ENCODE measurements at regions not wholly inside any gene's neighbourhood (a gene's known extent, or its start where the extent isn't known, plus 50 kb on each side); places are given as distances from the start of the nearest gene placed in this dataset.
"Not testable (repeated sequence)": the region's sequence is repeated elsewhere in the genome, so short reads cannot be mapped to it uniquely, and the experiment has no call there.

DNA sequence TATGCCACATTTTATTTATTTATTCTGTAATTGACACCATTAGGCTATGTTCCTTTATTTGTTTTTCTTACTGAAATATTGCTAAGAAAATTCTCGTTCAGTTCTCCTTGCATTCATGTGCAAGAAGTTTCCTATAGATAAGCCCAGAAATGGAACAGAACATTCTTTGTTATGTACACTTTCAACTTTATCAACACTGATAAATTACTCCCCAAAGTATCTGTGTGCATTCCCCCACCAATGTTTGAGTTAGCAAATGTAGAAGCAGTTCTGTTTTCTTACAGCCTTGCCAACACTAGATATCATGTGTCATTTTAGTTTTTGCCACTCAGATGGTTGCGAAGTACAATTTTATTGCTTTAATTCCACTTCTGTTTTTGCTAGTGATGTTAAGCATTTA lies 166.4 kb upstream of the NPY2R start:
- DNase-seq (ENCODE audit: low read depth in 1 of 2, low spot score in 1 of 2) (no peak), ATAC-seq (no peak), FAIRE-seq (no peak)
- ChIA-PET CTCF (no interaction called here), POLR2A (no interaction called here)
- no peaks in the 10 kb centered on the region for H3K9me3 ChIP-seq
- 42% methylated on average over 2 of the region's 2 CpGs for WGBS (ENCODE audit: missing lambda C conversion rate)
- no peak for TF ChIP-seq ESRRA (IDR thresholded peaks at IDR 0.05; ENCODE audit: borderline replicate concordance, low read length)
- TF ChIP-seq MYC (IDR thresholded peaks at IDR 0.05; ENCODE audit: borderline replicate concordance, low read length): no peak
- TF ChIP-seq, protein P1, sequence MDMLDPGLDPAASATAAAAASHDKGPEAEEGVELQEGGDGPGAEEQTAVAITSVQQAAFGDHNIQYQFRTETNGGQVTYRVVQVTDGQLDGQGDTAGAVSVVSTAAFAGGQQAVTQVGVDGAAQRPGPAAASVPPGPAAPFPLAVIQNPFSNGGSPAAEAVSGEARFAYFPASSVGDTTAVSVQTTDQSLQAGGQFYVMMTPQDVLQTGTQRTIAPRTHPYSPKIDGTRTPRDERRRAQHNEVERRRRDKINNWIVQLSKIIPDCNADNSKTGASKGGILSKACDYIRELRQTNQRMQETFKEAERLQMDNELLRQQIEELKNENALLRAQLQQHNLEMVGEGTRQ (IDR thresholded peaks at IDR 0.05): no peak
- TF ChIP-seq ZNF302 (CRISPR knock-in tag; IDR thresholded peaks at IDR 0.05): no peak
- H3K4me3 ChIP-seq: no peak overlapping the region
- H3K27ac ChIP-seq: no peak overlapping the region
- H3K4me1 ChIP-seq: no peaks in the 10 kb centered on the region
- H3K4me2 ChIP-seq: no peak overlapping the region

DNA sequence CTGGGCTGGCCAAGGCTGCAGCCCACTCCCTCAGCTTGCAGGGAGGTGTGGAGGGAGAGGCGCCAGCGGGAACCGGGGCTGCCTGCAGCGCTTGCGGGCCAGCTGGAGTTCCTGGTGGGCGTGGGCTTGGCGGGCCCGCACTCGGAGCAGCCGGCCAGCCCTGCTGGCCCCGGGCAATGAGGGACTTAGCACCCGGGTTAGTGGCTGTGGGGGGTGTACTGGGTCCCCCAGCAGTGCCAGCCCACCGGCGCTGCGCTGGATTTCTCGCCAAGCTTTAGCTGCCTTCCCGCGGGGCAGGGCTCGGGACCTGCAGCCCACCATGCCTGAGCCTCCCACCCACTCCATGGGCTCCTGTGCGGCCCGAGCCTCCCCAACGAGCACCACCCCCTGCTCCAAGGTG lies 164.2 kb upstream of the NPY2R start:
- CTCF ChIA-PET, FAIRE-seq: not testable (repeated sequence)
- WGBS (ENCODE audit: missing lambda C conversion rate): no CpG with 5 or more reads among the region's 22 CpGs

GRCh38 chr4:155047755-155048154 lies 160.7 kb upstream of the NPY2R start:
- POLR2A ChIA-PET: no interaction called here
- CTCF ChIA-PET: no interaction called here

More for the DNA sequence above, 164.2 kb upstream of the NPY2R start:
- H3K9me3 ChIP-seq; H3K4me2 ChIP-seq; POLR2A ChIA-PET; ATAC-seq; H3K27ac ChIP-seq; H3K4me1 ChIP-seq; H3K4me3 ChIP-seq; DNase-seq (ENCODE audit: low read depth in 1 of 2, low spot score in 1 of 2): not testable (repeated sequence)

DNA sequence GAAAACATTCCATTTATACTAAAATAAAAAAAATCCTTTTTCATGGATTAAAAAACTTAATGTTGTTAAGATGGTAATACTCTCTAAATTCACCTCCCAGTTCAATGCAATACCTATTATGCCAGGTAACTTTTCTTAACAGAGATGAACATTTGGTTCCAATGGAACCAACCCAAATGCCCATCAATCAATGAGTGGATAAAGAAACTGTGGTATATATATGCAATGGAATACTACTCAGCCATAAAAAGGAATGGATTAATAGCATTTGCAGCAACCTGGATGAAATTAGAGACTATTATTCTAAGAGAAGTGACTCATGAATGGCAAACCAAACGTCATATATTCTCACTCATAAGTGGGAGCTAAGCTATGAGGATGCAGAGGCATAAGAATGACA lies 154.4 kb upstream of the NPY2R start:
- DNase-seq (ENCODE audit: low read depth in 1 of 2, low spot score in 1 of 2); H3K4me1 ChIP-seq; H3K9me3 ChIP-seq; CTCF ChIA-PET; H3K4me2 ChIP-seq; FAIRE-seq; POLR2A ChIA-PET; H3K4me3 ChIP-seq; ATAC-seq; H3K27ac ChIP-seq: not testable (repeated sequence)
- WGBS (ENCODE audit: missing lambda C conversion rate): 0% methylated on average over 1 of the region's 1 CpG

More at GRCh38 chr4:155047755-155048154, 160.7 kb upstream of the NPY2R start:
- no peak for TF ChIP-seq NFE2L2 (conservative IDR thresholded peaks at IDR 0.05; ENCODE audit: low read length)
- no peak for TF ChIP-seq TP53 (CRISPR knock-in tag; IDR thresholded peaks at IDR 0.05)
- TF ChIP-seq CEBPB (IDR thresholded peaks at IDR 0.05): no peak
- no peak for TF ChIP-seq TFCP2L1 (CRISPR knock-in tag; IDR thresholded peaks at IDR 0.05)
- TF ChIP-seq ELK1 (IDR thresholded peaks at IDR 0.05; ENCODE audit: low read depth, low read length): no peak
- no peak for TF ChIP-seq RFX5 (IDR thresholded peaks at IDR 0.05)
- no peak for TF ChIP-seq HOXA7 (CRISPR knock-in tag; IDR thresholded peaks at IDR 0.05)
- FAIRE-seq (no peak), DNase-seq (ENCODE audit: low read depth in 1 of 2, low spot score in 1 of 2) (no peak), ATAC-seq (no peak)
- 43% methylated on average over 2 of the region's 2 CpGs for WGBS (ENCODE audit: missing lambda C conversion rate)
- H3K4me3 ChIP-seq: no peak overlapping the region
- no peak overlapping the region for H3K4me2 ChIP-seq
- no peaks in the 10 kb centered on the region for H3K9me3 ChIP-seq
- no peaks in the 10 kb centered on the region for H3K4me1 ChIP-seq
- H3K27ac ChIP-seq: no peak overlapping the region

GRCh38 chr4:155060419-155060818 lies 148.0 kb upstream of the NPY2R start:
- 51% methylated on average over 2 of the region's 2 CpGs for WGBS (ENCODE audit: missing lambda C conversion rate)
- DNase-seq (ENCODE audit: low read depth in 1 of 2, low spot score in 1 of 2) (no peak), FAIRE-seq (no peak), ATAC-seq (no peak)
- no peak overlapping the region for H3K4me2 ChIP-seq
- no peaks in the 10 kb centered on the region for H3K4me1 ChIP-seq
- no peaks in the 10 kb centered on the region for H3K9me3 ChIP-seq
- H3K4me3 ChIP-seq: no peak overlapping the region
- no peak overlapping the region for H3K27ac ChIP-seq
- TF ChIP-seq E2F6 (IDR thresholded peaks at IDR 0.05; ENCODE audit: borderline replicate concordance, low read depth): no peak
- no peak for TF ChIP-seq ATOH8 (CRISPR knock-in tag; IDR thresholded peaks at IDR 0.05; ENCODE audit: low read depth)
- no peak for TF ChIP-seq FOSL2 (IDR thresholded peaks at IDR 0.05)
- TF ChIP-seq FOSL2 (CRISPR knock-in tag; IDR thresholded peaks at IDR 0.05): no peak
- TF ChIP-seq TP53 (CRISPR knock-in tag; IDR thresholded peaks at IDR 0.05): no peak
- TF ChIP-seq FOXS1 (CRISPR knock-in tag; IDR thresholded peaks at IDR 0.05): no peak
- TF ChIP-seq SREBF2 (IDR thresholded peaks at IDR 0.05): no peak
- no peak for TF ChIP-seq ZNF302 (CRISPR knock-in tag; IDR thresholded peaks at IDR 0.05)
- no peak for TF ChIP-seq PHF8 (IDR thresholded peaks at IDR 0.05; ENCODE audit: borderline replicate concordance, low read depth)
- no peak for TF ChIP-seq CEBPB (IDR thresholded peaks at IDR 0.05)
- TF ChIP-seq ELK1 (IDR thresholded peaks at IDR 0.05; ENCODE audit: low read depth, low read length): no peak
- ChIA-PET POLR2A (no interaction called here), CTCF (no interaction called here)

Data from A549 (cell line).